ENCODE measurements at regions not wholly inside any gene's neighbourhood (a gene's known extent, or its start where the extent isn't known, plus 50 kb on each side); places are given as distances from the start of the nearest gene placed in this dataset.

- TF ChIP-seq CTCF (conservative IDR thresholded peaks at IDR 0.05; ENCODE audit: low read depth in 2 of 2) (no peak), POLR2AphosphoS5 (IDR thresholded peaks at IDR 0.05; ENCODE audit: low read depth) (no peak), EZH2 (IDR thresholded peaks at IDR 0.05; ENCODE audit: low read depth, unreplicated experiment) (no peak), CREB1 (CRISPR knock-in tag; IDR thresholded peaks at IDR 0.05; ENCODE audit: low read depth) (no peak), REST (IDR thresholded peaks at IDR 0.05; ENCODE audit: unreplicated experiment) (no peak), EZH2phosphoT487 (IDR thresholded peaks at IDR 0.05; ENCODE audit: unreplicated experiment) (no peak), NANOG (IDR thresholded peaks at IDR 0.05; ENCODE audit: borderline replicate concordance) (no peak)
Measured at GRCh38 chr2:239498576-239498975, 97.8 kb upstream of the HDAC4 start.
